GM19351 (cell line): ENCODE measurements at regions not wholly inside any gene's neighbourhood (a gene's known extent, or its start where the extent isn't known, plus 50 kb on each side); places are given as distances from the start of the nearest gene placed in this dataset.

ENCODE experiments used
- ATAC-seq: cut with Tn5 transposase; IDR thresholded peaks from one replicate; pipeline ENCODE4 v1.9.1; 2021; ENCODE audit warnings: mild to moderate bottlenecking, moderate library complexity; ENCODE audit not compliant: unreplicated experiment

DNA sequence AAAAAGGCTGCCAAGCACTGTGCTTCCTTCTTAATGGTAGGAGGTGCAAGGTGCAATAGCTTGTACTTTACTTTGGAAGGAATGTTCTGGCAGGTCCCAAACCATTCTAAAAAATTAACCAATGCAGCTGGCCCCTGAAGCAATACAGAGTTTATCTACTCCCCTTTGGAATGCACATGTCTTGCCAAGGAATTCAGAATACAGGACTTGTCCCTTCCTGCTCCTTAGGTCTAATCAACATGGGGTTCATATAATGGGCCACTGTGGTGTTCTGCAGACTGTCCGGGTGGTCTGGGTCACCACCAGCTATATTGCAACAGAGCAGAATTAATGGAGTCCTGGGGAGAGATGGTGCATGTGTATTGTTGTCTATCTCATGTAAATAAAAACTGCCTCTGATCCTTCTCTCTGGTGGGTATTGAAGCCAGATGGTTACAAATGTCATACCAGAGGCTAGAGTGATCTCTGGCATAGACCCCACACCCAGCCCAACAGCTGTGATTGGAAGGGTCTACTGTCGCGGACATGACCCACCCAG is 112.8 kb downstream of the RIPK4 start:
- no peak for ATAC-seq

GRCh38 chr21:41653243-41653953 is 113.5 kb downstream of the RIPK4 start:
- ATAC-seq = no peak

DNA sequence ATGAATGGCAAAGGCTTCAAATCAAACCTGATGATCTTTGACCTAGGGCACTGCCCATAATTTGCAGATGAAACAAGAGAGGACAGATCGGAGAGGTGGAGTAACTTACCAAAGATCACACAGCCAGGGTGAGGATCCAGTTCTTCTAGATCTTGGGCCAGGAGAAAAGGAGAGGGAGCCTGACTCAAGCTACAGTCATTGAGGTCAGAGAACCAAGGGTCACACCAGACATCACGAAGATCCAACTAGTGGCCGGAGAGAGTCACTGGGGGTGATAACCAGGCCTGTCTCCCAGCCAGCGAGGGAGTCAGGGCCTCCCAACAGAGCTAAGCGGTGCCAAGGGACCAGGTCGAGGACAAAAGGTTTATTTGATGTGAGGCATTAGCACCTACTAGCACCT is 115.0 kb downstream of the RIPK4 start:
- no peak for ATAC-seq

DNA sequence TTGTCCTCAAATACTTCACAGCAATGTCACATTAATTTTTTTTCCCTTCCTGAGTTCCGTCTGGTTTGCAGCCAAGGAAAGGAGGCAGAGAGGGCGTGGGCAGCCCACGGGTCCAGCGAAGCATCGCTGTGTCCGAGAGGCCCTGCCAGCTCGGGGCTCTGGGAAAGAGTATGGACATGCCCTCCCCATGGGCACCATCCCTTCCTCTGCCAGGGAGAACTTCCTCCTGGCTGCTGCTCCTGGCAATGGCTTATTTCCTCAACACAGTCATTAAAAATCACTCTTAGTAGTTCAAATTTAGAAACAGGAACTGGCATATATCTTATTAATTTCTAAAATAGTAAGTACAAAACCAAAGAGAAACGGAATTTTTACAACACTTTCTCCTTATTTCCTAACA is 115.4 kb downstream of the RIPK4 start:
- ATAC-seq = no peak

DNA sequence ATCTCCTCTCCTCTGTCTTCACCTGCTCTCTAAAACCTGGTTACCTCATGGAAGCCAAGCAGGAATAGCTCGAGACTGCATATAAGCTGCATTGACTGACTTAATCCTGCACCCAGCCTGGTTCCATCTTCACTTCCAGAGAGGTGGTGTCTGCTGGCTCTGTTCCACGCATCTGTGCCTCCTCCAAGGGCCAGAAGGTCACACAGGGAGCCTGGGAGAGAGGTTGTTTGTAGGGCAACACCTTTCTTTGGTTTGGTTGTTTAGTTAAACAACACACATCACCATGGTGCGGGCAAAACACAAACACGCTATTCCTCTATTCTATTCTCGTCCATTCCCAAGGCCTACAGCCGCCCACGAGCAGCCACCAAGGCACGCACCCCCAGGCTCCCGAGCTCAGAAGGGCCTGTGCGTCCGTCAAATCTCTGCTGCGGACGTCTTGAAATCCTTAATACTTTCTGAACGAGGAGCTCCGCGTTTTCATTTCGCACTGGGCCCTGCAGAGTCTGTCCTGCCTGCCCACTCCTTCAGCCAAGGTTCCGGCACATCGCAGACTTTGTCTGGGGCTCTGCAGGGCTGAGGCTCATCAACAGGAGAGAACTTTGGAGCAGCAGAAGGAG is 116.2 kb downstream of the RIPK4 start:
- ATAC-seq = no peak

GRCh38 chr21:41648591-41649031 is 118.2 kb downstream of the RIPK4 start:
- ATAC-seq = no peak

DNA sequence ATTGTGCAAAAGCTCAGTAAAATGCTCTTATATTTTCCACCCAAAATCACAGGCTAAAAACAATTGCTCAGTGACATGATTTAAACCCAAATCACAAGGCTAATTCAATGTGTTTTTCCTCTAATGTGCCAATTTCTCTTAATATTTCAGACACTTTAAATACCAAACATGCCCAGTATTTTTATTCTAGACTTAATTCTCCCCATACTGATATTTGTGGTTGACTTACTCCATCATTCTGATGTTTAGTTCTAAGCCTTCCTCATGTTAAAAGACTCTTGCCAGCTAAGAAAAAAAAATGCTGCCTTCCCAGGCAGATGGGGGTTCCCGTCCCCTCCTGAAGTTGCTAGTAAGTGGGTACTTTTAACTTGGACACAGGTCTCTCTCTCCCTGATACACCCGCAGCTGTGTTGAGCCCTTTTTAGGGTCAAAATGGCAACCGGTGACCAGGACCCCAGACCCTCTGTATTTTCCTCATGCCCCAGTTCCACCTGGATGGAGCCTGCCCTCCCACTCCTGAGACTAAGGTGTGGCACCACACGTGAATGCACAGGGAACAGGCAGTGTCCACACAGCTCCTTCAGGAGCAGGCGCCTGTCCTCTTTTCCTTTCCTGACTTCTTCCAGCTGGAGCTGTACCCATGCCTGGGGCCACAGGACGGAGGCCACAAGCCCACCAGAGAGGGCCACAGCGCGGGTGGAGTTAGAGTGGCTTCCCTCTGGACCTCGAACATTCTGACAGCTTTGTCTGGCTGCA is 118.9 kb downstream of the RIPK4 start:
- no peak for ATAC-seq

GRCh38 chr21:41643246-41643966 is 123.4 kb downstream of the RIPK4 start:
- no peak for ATAC-seq

DNA sequence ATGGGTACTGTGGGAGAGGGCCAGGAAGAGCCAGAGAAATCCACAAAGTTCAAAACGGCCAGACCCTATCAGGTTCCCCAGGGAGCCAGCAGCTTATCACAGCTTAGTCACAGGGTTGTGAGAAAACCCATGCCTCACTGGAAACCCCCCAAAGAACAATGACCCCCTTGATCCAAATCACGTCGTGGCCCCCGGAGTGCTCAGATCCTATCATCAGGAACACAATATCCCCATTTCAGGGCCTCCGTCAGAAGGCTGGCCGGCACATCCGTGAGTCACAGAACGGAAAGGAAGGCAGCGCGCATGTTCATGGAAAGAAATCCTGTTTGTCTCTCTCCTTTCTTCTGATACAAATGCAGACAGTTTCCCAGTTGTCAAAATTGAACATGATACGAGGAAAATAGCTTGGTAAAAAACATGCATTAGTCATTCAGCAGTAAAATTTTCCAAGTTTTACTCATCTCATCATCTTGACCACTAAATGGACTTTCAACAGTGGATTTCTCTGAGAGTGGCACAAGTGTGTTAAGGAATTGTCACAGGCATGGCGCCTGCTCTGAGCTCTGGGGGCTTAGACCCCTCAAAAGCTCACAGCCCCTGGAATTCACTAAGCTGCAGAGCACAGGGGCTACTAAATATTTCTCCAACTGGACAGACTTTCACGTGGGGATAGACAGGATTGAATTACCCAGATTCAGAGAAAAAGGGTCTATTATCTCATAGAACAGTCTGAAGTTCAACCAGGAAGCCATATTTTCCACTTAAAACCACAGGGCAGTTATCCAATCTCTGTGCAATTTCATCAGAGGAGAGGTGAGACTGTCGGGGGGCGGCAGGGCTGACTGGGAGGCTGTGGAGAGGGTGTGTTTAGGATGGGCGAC is 124.8 kb downstream of the RIPK4 start:
- ATAC-seq = no peak

GRCh38 chr21:41641510-41641815 is 125.4 kb downstream of the RIPK4 start:
- ATAC-seq = no peak

DNA sequence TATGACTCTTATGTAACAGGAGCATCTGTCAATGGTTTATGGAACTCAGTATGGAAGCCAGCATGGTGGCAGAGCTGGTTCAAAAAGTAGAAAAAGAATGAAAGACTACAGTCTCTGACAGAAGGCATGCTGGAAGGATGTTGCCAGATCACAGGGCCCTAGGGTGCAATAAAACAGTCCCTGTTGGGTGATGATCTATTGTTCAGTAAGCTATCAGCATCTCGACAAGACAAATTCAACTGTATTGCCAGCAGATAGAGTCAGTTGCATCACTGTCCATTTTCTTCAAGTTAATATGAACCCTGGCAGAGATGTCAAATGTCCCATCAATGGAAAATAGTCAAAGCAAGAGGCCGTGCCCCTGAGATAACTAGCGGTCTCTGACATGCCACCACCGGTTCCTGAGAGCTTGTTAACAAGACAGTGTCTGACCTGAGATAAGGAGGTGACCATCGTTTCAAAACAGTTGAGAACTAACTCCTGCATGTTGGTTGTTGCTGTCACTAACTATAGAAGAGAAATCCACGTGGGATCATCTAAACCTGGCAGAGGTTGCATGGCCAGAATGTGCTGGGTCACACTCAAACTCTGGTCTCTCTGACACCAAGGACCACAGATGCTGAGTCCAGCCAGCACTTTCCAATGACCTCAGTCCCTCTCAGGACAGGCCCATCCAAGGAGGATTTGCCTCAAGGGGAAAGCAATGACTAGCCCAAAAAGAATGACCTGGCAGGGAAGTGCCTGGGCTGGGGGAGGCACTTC is 125.9 kb downstream of the RIPK4 start:
- ATAC-seq = no peak

DNA sequence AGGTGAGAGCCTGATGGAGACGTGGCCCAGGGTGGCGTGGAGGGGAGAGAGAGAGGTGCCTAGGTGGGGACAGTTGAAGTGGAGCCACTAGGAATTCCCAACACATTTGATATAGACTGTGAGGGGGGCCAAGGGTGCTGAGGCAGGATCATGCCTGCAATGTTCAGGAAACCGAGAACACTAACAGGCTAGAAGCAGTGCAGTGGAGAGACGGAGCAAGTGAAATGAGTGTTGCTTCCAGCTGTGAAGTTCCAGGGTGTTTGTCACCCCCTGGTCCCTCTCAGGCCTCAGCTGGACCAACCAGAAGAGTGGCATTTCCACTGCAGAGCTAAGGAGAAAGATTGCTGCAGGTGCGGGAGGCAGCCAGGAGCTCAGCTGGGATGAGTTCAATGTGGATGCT is 127.1 kb downstream of the RIPK4 start:
- ATAC-seq = no peak

DNA sequence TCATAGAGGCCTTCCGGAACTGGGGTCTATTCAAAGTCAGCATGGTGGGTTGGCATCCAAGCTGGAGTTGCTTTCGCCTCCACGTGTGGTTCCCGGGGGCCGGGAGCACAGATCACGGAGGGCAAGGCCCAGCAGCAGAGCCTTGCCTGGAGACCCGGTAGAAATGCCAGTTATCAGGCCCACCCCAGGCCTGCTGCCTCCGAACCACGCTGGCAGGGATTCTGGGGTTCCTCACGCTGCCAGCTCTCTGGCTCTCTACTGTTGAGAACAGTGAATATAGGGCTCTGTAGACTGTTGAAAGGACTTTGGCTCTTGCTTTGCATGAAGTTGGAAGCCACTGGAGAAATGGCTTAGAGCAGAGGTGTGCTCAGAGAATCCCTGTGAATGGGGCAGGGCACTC is 127.5 kb downstream of the RIPK4 start:
- ATAC-seq = no peak

DNA sequence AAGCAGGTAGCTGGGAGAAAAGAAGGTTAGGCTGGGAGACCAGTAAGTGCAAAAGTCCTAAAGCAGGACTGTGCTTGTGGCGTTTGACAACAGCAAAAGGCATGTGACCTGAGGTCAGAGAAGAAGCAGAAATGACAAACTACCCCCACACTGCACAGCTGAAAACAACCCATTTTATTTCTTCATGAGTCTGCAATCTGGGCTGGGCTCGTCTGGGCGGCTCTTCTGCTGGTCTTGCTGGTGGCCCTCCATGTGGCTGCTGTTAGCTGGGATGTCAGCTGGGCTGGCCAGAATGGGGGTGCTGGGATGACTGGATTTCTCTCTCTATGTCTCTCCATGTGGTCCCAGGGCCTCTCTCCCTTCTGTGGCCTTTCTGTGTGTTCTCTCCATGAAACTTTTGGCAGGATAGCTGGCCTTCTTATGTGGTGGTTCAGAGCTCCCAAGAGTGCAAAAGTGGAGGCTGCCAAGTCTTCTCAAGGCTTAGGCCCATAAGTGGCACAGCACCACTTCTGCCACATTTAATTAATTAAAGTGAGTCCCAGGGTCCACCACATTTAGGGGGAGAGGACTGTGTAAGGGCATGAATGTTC is 128.6 kb downstream of the RIPK4 start:
- ATAC-seq = no peak

- no peak for ATAC-seq
Observed at GRCh38 chr21:41636636-41637630, 129.0 kb upstream of the TMPRSS2 start.

DNA sequence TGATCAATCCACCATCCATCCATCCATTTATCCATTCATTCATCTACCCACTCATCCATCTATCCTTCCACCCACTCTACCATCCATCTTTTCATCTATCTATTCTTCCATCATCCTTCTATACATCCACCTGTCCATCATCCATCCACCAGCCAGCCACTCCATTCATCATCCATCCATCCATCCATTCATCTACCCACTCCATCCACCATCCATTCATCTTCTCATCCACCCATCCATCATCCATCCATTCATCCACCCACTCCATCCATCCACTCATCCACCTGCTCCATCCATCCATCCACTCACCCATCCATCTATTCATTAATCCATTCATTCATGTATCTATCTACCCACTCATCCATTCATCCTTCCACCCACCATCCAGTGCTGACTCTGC is 127.9 kb upstream of the TMPRSS2 start:
- no peak for ATAC-seq

DNA sequence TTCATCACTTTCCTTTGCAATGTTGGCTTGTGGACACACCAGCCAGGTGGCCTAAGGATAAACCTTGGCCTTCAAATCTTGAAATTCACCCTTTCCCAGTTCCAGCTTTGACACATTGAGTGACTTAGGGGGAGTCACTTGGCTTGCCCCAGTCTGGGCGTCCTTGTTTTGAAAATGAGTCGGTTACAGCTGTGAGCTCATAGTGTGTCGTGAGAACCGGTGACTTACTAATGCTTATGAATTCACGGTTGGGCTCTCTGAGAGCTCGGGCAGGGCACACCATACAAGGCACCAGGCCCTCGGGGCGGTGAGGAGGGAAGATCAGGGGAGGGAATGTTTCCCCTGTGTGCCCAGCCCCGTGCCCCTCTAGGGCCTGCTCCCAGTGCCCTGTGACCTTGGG is 126.9 kb upstream of the TMPRSS2 start:
- ATAC-seq = no peak

- no peak for ATAC-seq
Observed at GRCh38 chr21:41634211-41634694, 126.3 kb upstream of the TMPRSS2 start.
